Activated naive CD4-positive, alpha-beta T cell treated with anti-CD3 and anti-CD28 coated beads, Interleukin-2, amount 10 ng/mL, durations not matched to agents 7 days and 5 days (primary cell): ENCODE measurements at regions not wholly inside any gene's neighbourhood (a gene's known extent, or its start where the extent isn't known, plus 50 kb on each side); places are given as distances from the start of the nearest gene placed in this dataset.
"Not testable (repeated sequence)": the region's sequence is repeated elsewhere in the genome, so short reads cannot be mapped to it uniquely, and the experiment has no call there.

Experiments
- CTCF ChIA-PET: fragments of 350-600 bp; sonication (Branson Sonifier 250); formaldehyde crosslinking; loops from one replicate; lab custom pipeline; 2021; ENCODE audit warnings: antibody characterized with exemption; lab: Charles Lee
- DNase-seq: peaks from one replicate; pipeline ENCODE4 v3.0.0-alpha.2; 2020
- H3K27ac Mint-ChIP-seq: one replicate; pipeline ENCODE4 v1.8.0; 2021; ENCODE audit warnings: mild to moderate bottlenecking, moderate library complexity, mixed read lengths
- H3K27me3 Mint-ChIP-seq: one replicate; pipeline ENCODE4 v1.8.0; 2021; ENCODE audit warnings: mild to moderate bottlenecking, mixed read lengths
- H3K36me3 Mint-ChIP-seq: one replicate; pipeline ENCODE4 v1.8.0; 2021; ENCODE audit warnings: mixed read lengths
- H3K4me1 Mint-ChIP-seq: one replicate; pipeline ENCODE4 v1.8.0; 2021; ENCODE audit warnings: mixed read lengths
- H3K4me3 Mint-ChIP-seq: one replicate; pipeline ENCODE4 v1.8.0; 2021; ENCODE audit warnings: mild to moderate bottlenecking, moderate library complexity, mixed read lengths
- H3K9me3 Mint-ChIP-seq: one replicate; pipeline ENCODE4 v1.8.0; 2021; ENCODE audit warnings: mixed read lengths

DNA sequence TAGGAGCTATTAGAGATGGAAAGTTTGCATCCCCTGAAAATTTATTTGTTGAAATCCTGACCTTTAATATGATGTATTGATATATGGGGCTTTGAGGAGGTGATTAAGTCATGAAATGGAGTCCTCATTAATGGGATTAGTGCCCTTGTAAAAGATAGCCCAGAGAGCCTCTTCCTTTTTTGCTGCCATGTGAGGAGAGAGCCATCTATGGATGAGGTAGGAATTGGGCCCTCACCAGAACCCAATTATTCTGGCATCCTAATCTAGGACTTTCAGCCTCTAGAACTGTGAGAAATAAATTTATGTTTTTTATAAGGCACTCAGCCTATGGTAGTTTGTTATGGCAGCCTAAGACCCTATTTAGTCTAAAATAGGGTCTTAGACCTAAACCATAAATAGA lies 250.2 kb upstream of the SLITRK1 start:
- H3K36me3 Mint-ChIP-seq: no peaks in the 10 kb centered on the region
- no peak for DNase-seq
- H3K27me3 Mint-ChIP-seq: no peaks in the 10 kb centered on the region
- H3K9me3 Mint-ChIP-seq: no peaks in the 10 kb centered on the region
- CTCF ChIA-PET: no interaction called here
- peaks cover 15% of the 10 kb centered on the region for H3K4me1 Mint-ChIP-seq
- no peak overlapping the region for H3K27ac Mint-ChIP-seq
- H3K4me3 Mint-ChIP-seq: no peak overlapping the region

DNA sequence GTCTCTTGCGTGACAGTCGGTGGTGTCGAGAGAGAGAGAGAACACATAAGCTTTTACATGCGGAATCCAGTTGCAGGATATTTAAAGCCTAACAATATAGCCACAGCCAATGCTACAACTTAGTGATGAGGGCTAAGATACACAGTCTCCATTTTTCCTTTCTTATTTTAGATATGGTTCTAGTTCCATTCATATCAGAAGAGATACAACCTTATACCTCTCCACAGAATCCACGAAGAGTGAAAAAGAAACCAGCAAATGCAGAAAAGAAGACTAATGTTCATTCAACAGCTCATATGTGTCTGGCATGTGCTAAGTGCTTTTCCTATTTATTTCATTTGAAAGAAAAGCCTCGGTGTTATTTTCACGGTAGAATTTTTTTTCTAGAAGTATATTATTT lies 249.0 kb upstream of the SLITRK1 start:
- Mint-ChIP-seq H3K4me1 (peaks cover 4% of the 10 kb centered on the region), H3K9me3 (no peaks in the 10 kb centered on the region), H3K27ac (no peak overlapping the region), H3K27me3 (no peaks in the 10 kb centered on the region), H3K36me3 (no peaks in the 10 kb centered on the region), H3K4me3 (no peak overlapping the region)
- DNase-seq: no peak
- CTCF ChIA-PET: no interaction called here

DNA sequence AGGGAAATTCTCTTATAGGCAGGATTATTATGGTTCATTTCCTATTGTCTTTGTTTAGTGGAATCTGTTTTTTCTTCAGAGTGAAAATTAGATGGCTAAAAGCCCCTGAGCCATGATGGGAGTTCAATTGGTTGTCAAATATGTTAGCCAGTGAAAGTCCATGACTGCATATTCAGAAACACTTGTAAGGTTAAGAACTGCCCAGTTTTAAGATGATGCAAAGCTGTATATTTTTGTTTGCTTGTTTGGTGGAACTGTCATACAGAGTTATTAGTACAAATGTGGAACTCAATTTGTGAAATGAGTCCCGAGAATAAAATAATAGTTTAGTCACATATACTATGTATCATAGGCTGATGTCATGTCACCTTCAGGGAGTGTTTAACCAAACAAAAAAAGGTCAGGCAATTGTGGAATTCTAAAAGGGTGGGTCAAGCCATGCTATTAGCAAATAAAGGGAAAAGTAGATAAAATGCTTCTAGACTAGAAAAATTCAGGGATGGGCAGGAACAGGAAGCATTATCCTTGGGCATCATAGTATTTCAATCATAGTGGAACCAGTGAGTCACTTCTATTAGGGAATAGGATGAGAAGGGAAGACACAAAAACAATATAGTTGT lies 248.3 kb upstream of the SLITRK1 start:
- no peaks in the 10 kb centered on the region for H3K36me3 Mint-ChIP-seq
- CTCF ChIA-PET: no interaction called here
- no peaks in the 10 kb centered on the region for H3K4me1 Mint-ChIP-seq
- no peak for DNase-seq
- no peak overlapping the region for H3K27ac Mint-ChIP-seq
- H3K27me3 Mint-ChIP-seq: no peaks in the 10 kb centered on the region
- H3K4me3 Mint-ChIP-seq: no peak overlapping the region
- no peaks in the 10 kb centered on the region for H3K9me3 Mint-ChIP-seq

DNA sequence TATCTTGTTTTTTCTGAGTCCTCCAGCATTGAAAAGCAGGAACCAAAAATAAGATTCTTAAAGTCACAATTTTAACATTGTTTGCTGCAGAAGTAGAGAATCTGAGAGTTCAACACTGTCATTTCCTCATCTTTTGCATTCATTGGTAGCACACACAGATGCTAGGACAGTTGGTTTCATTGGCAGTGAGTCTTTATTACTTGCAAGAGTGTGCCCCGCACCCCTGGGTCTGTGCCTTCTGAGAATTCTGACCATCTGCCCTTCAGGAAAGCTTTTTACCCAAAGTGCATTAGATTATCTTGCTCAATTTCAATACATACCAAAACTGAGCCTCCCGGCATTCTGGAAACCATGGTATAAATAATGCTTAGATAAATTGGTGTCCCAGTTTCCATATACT lies 247.7 kb upstream of the SLITRK1 start:
- no peaks in the 10 kb centered on the region for H3K9me3 Mint-ChIP-seq
- no peaks in the 10 kb centered on the region for H3K4me1 Mint-ChIP-seq
- no peaks in the 10 kb centered on the region for H3K27me3 Mint-ChIP-seq
- DNase-seq: no peak
- H3K27ac Mint-ChIP-seq: no peak overlapping the region
- CTCF ChIA-PET: no interaction called here
- H3K4me3 Mint-ChIP-seq: no peak overlapping the region
- H3K36me3 Mint-ChIP-seq: no peaks in the 10 kb centered on the region

DNA sequence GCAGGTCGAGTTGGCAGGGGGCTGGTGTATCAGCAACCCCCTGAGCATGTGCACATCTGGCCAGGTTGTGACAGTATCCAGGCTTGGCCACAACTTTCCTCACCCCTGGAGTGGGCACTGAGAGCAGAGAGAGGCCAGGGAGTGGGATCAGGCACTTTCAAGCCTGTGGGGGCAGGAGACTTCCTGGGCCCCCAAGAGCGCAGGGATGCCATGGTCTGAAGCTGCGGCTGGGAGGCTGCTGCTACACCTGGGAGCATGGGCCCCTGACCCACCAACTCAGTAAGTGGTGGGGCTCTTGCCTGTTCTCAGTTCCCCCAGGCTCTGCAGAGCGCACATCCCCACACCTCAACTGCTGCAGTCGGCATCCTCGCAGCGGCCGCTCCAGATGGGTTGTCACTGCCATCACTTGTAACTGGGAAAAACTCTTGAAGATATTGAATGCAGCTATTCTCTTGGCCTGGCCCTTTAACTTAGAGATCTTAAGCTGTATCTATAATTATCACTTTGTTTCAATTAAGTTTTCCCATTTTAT lies 245.4 kb upstream of the SLITRK1 start:
- Mint-ChIP-seq H3K4me1 (no peaks in the 10 kb centered on the region), H3K9me3 (no peaks in the 10 kb centered on the region), H3K27ac (no peak overlapping the region), H3K27me3 (no peaks in the 10 kb centered on the region), H3K4me3 (no peak overlapping the region), H3K36me3 (no peaks in the 10 kb centered on the region)
- CTCF ChIA-PET: no interaction called here
- no peak for DNase-seq

DNA sequence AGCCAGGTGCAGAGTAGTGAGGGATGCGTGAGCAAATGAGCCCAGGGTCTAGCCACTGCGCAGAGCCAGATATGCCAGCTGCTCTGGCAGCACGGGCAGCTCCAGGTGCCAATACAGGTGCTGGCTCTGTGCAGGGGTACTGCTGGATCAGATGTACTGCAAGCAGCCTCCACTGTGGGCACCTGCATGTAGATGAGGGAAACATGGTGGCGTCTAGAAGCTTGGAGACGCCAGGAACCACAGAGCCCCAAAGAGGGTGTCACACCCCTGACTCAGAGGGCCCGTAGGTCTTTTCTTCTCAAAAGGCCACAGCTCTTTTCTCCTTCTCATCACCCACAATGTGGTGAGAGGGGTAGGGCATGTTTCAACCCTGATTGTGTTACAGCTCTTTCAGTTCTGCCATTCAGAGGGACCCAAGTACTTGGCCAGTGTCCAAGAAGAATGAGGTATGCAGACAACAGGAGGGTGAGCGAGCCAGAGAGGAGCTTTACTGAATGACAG lies 244.4 kb upstream of the SLITRK1 start:
- CTCF ChIA-PET: no interaction called here
- Mint-ChIP-seq H3K4me1 (peaks cover 2% of the 10 kb centered on the region), H3K4me3 (no peak overlapping the region), H3K27me3 (no peaks in the 10 kb centered on the region), H3K9me3 (no peaks in the 10 kb centered on the region), H3K36me3 (no peaks in the 10 kb centered on the region), H3K27ac (no peak overlapping the region)
- no peak for DNase-seq

DNA sequence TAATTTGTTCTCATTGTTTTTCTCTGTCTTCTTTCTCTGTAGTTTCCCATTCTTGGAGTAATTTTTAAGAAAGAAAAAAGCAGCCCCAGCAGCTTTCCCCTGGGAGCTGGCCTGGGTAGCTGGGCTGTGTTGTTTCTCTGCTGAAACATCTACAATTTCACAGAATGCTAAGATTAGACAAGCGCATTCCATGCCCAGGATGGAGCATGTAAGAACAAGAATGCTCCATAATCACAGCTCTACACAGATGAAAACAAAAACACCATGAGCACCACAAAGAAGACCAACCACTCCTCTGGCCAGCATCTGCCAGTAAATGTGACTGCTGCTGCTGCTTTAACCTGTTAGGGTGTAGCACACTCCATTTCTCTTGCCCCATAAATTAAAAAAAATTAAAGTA lies 239.2 kb upstream of the SLITRK1 start:
- Mint-ChIP-seq H3K4me1 (peaks cover 2% of the 10 kb centered on the region), H3K9me3 (no peaks in the 10 kb centered on the region), H3K36me3 (no peaks in the 10 kb centered on the region), H3K4me3 (no peak overlapping the region), H3K27ac (no peak overlapping the region), H3K27me3 (no peaks in the 10 kb centered on the region)
- DNase-seq: no peak
- CTCF ChIA-PET: no interaction called here

DNA sequence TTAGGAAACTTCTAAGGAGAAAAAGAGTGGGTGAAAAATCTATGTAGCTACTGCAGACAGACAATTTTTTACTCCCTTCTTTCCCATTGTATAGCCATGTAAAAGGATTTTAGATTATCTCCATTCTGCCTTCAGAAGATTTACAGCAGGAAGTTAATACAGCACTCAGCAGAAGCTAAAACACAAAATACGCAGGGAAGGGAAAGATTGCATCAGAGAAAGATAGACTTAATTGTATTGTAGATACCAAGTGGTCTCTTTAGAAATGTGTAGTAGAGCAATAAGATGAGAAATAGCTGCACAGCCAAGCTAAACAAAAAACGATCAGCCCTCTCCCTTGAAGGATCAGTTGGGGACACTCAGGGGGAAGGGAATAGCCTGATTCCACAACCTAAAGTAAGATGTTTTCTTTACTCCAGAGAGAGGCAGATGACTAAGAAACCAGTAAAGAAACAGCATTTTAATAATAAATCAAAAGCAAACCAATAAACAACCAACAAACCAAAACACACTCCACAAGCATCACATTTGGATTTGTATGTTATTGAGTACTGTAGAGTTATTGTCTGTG lies 236.7 kb upstream of the SLITRK1 start:
- Mint-ChIP-seq H3K36me3 (no peaks in the 10 kb centered on the region), H3K27me3 (no peaks in the 10 kb centered on the region), H3K4me1 (peaks cover 2% of the 10 kb centered on the region), H3K27ac (no peak overlapping the region), H3K9me3 (no peaks in the 10 kb centered on the region), H3K4me3 (no peak overlapping the region)
- CTCF ChIA-PET: interaction anchor here (1.0 kb wide), 1 partner anchor 119 kb away, joined by 3 read pairs; no protein-coding TSS in a partner anchor
- no peak for DNase-seq

DNA sequence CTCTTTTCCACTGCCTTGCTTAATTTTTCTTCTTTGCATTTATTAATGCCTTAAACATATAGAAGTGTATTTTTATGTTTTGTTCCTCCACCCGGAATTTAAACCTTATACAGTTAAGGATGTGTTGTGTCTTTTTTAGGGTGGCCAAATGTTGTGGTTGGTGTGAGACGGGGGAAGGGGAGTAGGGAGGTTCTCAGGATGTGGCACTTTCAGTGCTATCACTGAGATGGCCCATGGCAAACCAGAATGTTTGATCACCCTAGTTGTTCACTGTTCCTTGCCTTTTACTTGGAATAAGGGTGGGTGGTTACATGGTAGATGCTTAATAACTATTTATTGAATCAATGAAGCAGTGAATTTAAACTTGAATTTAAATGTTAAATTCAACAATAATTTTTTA lies 216.0 kb upstream of the SLITRK1 start:
- no peaks in the 10 kb centered on the region for H3K4me1 Mint-ChIP-seq
- no peaks in the 10 kb centered on the region for H3K27me3 Mint-ChIP-seq
- no peaks in the 10 kb centered on the region for H3K36me3 Mint-ChIP-seq
- no peak for DNase-seq
- no peaks in the 10 kb centered on the region for H3K9me3 Mint-ChIP-seq
- H3K4me3 Mint-ChIP-seq: no peak overlapping the region
- no peak overlapping the region for H3K27ac Mint-ChIP-seq
- CTCF ChIA-PET: no interaction called here

DNA sequence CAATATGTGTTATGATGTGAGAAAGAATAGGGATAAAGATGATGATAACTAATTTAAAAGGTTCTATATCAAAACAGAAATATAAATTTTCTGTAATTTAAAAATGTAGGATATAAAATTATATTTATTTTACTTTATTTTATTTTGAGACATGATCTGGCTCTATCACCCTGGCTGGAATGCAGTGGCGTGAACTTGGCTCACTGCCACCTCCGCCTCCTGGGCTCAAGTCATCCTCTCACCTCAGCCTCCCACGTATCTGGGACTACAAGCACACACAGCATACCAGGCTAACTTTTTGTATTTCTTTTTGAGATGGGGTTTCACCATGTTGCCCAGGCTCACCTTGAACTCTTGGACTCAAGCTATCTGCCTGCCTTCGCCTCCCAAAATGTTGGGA lies 214.9 kb upstream of the SLITRK1 start:
- Mint-ChIP-seq H3K9me3 (no peaks in the 10 kb centered on the region), H3K27ac (no peak overlapping the region), H3K4me3 (no peak overlapping the region), H3K27me3 (no peaks in the 10 kb centered on the region), H3K36me3 (no peaks in the 10 kb centered on the region), H3K4me1 (no peaks in the 10 kb centered on the region)
- CTCF ChIA-PET: no interaction called here
- no peak for DNase-seq

DNA sequence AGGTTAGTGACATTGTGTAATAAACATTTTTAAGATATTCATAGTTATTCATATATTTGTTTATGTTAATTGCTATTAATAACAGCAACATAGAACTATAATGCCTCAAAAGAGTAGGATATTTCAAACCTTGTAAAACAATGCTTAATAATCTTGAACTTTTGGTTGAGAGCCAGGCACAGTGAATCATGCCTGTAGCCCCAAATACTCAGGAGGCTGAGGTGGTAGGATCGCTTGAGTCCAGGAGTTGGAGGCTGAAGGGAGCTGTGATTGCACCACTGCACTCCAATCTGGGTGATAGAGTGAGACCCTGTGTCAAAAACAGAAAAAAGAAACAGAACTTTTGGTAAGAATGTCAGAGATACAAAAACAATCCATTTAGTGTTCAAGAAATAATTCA lies 213.9 kb upstream of the SLITRK1 start:
- no peak overlapping the region for H3K27ac Mint-ChIP-seq
- CTCF ChIA-PET: no interaction called here
- no peak for DNase-seq
- no peak overlapping the region for H3K4me3 Mint-ChIP-seq
- H3K9me3 Mint-ChIP-seq: no peaks in the 10 kb centered on the region
- H3K4me1 Mint-ChIP-seq: no peaks in the 10 kb centered on the region
- H3K36me3 Mint-ChIP-seq: no peaks in the 10 kb centered on the region
- H3K27me3 Mint-ChIP-seq: no peaks in the 10 kb centered on the region

DNA sequence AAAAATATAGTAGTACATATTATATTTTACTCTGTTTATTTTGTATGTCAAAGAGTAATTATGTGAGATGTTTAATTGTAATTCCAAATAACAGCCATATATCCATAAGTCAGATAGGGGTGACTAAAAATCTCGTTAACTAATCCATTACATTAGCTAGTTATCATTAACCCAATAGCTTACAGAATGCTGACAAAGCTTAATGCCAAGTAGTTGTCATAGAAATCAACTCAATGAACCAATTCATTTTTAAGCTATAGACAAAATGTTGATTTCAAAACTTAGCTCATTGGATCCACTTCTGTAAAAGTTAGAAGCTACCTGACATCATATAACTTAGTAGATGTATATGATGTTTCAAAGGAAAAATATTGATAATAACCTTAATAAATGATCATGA lies 206.7 kb upstream of the SLITRK1 start:
- Mint-ChIP-seq H3K4me1 (no peaks in the 10 kb centered on the region), H3K27ac (no peak overlapping the region), H3K4me3 (no peak overlapping the region), H3K9me3 (peaks cover 6% of the 10 kb centered on the region), H3K27me3 (no peaks in the 10 kb centered on the region), H3K36me3 (no peaks in the 10 kb centered on the region)
- no peak for DNase-seq
- CTCF ChIA-PET: no interaction called here

DNA sequence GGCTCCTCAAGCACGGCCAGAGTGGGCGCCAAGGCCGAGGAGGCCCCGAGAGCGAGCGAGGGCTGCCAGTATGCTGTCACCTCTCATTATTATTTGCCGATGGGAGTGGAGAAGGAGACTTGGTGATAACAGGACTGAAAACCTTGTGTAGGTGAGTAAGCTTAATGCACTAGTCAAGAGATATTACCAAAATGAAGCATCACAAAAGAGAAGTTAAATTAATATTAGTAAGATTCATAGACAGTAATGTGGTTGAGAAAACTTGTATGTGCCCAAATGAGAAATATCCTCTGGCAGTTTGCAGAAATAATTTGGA lies 204.5 kb upstream of the SLITRK1 start:
- H3K4me3 Mint-ChIP-seq: peak overlapping the region; percentile 12
- peaks cover 6% of the 10 kb centered on the region for H3K9me3 Mint-ChIP-seq
- no peaks in the 10 kb centered on the region for H3K4me1 Mint-ChIP-seq
- no peak for DNase-seq
- CTCF ChIA-PET: no interaction called here
- H3K36me3 Mint-ChIP-seq: no peaks in the 10 kb centered on the region
- no peak overlapping the region for H3K27ac Mint-ChIP-seq
- H3K27me3 Mint-ChIP-seq: no peaks in the 10 kb centered on the region

DNA sequence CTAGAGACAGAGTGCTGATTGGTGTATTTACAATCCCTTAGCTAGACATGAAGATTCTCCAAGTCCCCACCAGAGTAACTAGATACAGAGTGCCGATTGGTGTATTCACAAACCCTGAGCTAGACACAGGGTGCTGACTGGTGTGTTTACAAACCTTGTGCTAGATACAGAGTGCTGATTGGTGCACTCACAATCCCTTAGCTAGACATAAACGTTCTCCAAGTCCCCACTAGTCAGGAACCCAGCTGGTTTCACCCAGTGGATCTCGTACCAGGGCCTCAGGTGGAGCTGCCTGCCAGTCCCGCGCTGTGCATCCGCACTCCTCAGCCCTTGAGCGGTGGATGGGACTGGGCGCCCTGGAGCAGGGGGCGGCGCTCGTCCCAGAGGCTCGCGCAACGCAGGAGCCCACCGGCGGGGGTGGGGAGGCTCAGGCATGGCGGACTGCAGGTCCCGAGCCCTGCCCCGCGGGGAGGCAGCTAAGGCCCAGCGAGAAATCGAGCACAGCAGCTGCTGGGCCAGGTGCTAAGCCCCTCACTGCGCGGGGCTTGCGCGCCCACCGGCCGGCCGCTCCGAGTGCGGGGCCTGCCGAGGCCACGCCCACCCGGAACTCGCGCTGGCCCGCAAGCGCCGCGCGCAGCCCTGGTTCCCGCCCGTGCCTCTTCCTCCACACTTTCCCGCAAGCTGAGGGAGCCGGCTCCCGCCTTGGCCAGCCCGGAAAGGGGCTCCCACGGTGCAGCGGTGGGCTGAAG lies 204.0 kb upstream of the SLITRK1 start:
- not testable (repeated sequence) for H3K9me3 Mint-ChIP-seq, H3K27me3 Mint-ChIP-seq, H3K4me1 Mint-ChIP-seq, H3K36me3 Mint-ChIP-seq, H3K27ac Mint-ChIP-seq, H3K4me3 Mint-ChIP-seq, DNase-seq
- CTCF ChIA-PET: interaction anchor here (0.7 kb wide), 1 partner anchor 154 kb away, joined by 3 read pairs; no protein-coding TSS in a partner anchor

DNA sequence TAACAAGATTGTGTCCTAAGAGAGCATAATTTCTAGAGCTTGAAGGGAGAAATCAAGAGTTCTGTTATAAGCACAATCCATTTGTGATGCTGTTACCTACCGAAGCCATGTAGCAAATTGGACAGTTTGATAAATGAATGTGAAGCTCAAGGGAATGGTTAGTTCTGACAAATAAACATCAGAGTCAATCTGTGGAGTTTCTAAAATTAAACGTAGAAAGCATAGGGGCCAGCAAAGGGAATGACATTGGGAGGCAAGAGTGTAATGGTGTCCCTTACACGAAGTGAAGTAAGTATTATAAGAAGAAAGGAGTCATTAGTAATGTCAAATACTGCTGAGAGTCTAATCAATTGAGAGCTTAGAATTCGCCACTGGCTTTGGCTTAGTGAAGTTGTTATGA lies 200.2 kb upstream of the SLITRK1 start:
- no peaks in the 10 kb centered on the region for H3K4me1 Mint-ChIP-seq
- no peak overlapping the region for H3K27ac Mint-ChIP-seq
- CTCF ChIA-PET: no interaction called here
- peaks cover 6% of the 10 kb centered on the region for H3K9me3 Mint-ChIP-seq
- H3K36me3 Mint-ChIP-seq: no peaks in the 10 kb centered on the region
- DNase-seq: no peak
- no peaks in the 10 kb centered on the region for H3K27me3 Mint-ChIP-seq
- H3K4me3 Mint-ChIP-seq: no peak overlapping the region
